NCI-H524 treated with DMSO at 0.1 percent for 48 hours (cell line): ENCODE measurements at regions not wholly inside any gene's neighbourhood (a gene's known extent, or its start where the extent isn't known, plus 50 kb on each side); places are given as distances from the start of the nearest gene placed in this dataset.
"Not testable (repeated sequence)": the region's sequence is repeated elsewhere in the genome, so short reads cannot be mapped to it uniquely, and the experiment has no call there.

Experiments used
- DNase-seq: peaks from one replicate; lab custom pipeline; 2025; lab: John Stamatoyannopoulos, UW

- DNase-seq, result no peak
These were observed 312.5 kb upstream of the SEMA6A start for GRCh38 chr5:116887104-116887503.

GRCh38 chr5:116885825-116886224, 311.2 kb upstream of the SEMA6A start:
- DNase-seq, result no peak

GRCh38 chr5:116883875-116884274, 309.3 kb upstream of the SEMA6A start:
- no peak for DNase-seq

GRCh38 chr5:116881921-116882531, 307.4 kb upstream of the SEMA6A start:
- DNase-seq, result no peak

GRCh38 chr5:116880601-116881000, 306.0 kb upstream of the SEMA6A start:
- no peak for DNase-seq

GRCh38 chr5:116880150-116880549, 305.5 kb upstream of the SEMA6A start:
- DNase-seq, result no peak

- DNase-seq, result no peak
These were observed 301.7 kb upstream of the SEMA6A start for GRCh38 chr5:116876240-116876840.

- no peak for DNase-seq
These were observed 298.4 kb upstream of the SEMA6A start for GRCh38 chr5:116872986-116873385.

- no peak for DNase-seq
These were observed 297.9 kb upstream of the SEMA6A start for GRCh38 chr5:116872486-116872885.

GRCh38 chr5:116867825-116868224, 293.2 kb upstream of the SEMA6A start:
- not testable (repeated sequence) for DNase-seq

- DNase-seq, result no peak
These were observed 291.0 kb upstream of the SEMA6A start for GRCh38 chr5:116865651-116866050.

- no peak for DNase-seq
These were observed 290.2 kb upstream of the SEMA6A start for GRCh38 chr5:116864838-116865190.

- DNase-seq, result no peak
These were observed 289.7 kb upstream of the SEMA6A start for GRCh38 chr5:116864157-116864837.

GRCh38 chr5:116862632-116863455, 288.2 kb upstream of the SEMA6A start:
- DNase-seq, result no peak

GRCh38 chr5:116861666-116862065, 287.0 kb upstream of the SEMA6A start:
- no peak for DNase-seq

- no peak for DNase-seq
These were observed 286.5 kb upstream of the SEMA6A start for GRCh38 chr5:116861097-116861496.

GRCh38 chr5:116859666-116860320, 285.2 kb upstream of the SEMA6A start:
- DNase-seq, result no peak

GRCh38 chr5:116858705-116859333, 284.2 kb upstream of the SEMA6A start:
- DNase-seq, result no peak

- DNase-seq, result not testable (repeated sequence)
These were observed 283.4 kb upstream of the SEMA6A start for GRCh38 chr5:116858020-116858419.

- DNase-seq, result no peak
These were observed 281.6 kb upstream of the SEMA6A start for GRCh38 chr5:116856271-116856670.

GRCh38 chr5:116853992-116854391, 279.4 kb upstream of the SEMA6A start:
- no peak for DNase-seq
